IMR-90 (cell line): ENCODE measurements at regions not wholly inside any gene's neighbourhood (a gene's known extent, or its start where the extent isn't known, plus 50 kb on each side); places are given as distances from the start of the nearest gene placed in this dataset.

ENCODE experiments used
- ATAC-seq: fragments of 200-7000 bp; cut with Tn5 transposase; 2 replicates; pipeline ENCODE4 v1.9.1; 2020; ENCODE audit warnings: low read depth, mild to moderate bottlenecking, moderate library complexity
- BruUV-seq: library from RNA; stranded (reverse); fragments of 400-500 nt; replicated peaks from 2 replicates; lab custom pipeline; 2021; lab: Mats Ljungman, UMichigan
- CTCF ChIA-PET: fragments of 300-600 bp; formaldehyde crosslinking; extraction: SDS; loops from one replicate; lab custom pipeline; 2021; ENCODE audit warnings: antibody characterized with exemption; lab: Yijun Ruan, JAX
- POLR2A ChIA-PET: fragments of 300-600 bp; sonication (Branson Sonifier 250); formaldehyde crosslinking; loops from one replicate; lab custom pipeline; 2022; ENCODE audit warnings: antibody characterized with exemption; ENCODE audit not compliant: unreplicated experiment; lab: Charles Lee
- DNase-seq: peaks from one replicate; pipeline ENCODE4 v3.0.0; 2013
- H2AFZ ChIP-seq: replicated peaks from 2 replicates; pipeline ENCODE3; 2013; ENCODE audit warnings: low read length, mild to moderate bottlenecking; ENCODE audit not compliant: poor library complexity
- H2AK5ac ChIP-seq: 2 replicates; pipeline ENCODE4 v1.6.1; 2013; ENCODE audit warnings: low read depth, low read length, inconsistent platforms
- H2AK9ac ChIP-seq: replicated peaks from 2 replicates; pipeline ENCODE3; 2013; ENCODE audit warnings: mild to moderate bottlenecking, low read depth, low read length, moderate library complexity; ENCODE audit not compliant: poor library complexity
- H2BK120ac ChIP-seq: 2 replicates; pipeline ENCODE4 v1.6.1; 2013; ENCODE audit warnings: low read depth, low read length, inconsistent platforms
- H2BK15ac ChIP-seq: 3 replicates; pipeline ENCODE4 v1.6.1; 2013; ENCODE audit warnings: low read depth, low read length, inconsistent platforms
- H2BK20ac ChIP-seq: 2 replicates; pipeline ENCODE4 v1.6.1; 2013; ENCODE audit warnings: low read depth, mild to moderate bottlenecking, inconsistent platforms, low read length, moderate library complexity
- H2BK5ac ChIP-seq: 2 replicates; pipeline ENCODE4 v1.6.1; 2013; ENCODE audit warnings: mild to moderate bottlenecking, low read depth, low read length, inconsistent platforms; ENCODE audit not compliant: poor library complexity, severe bottlenecking
- H3K14ac ChIP-seq: replicated peaks from 2 replicates; pipeline ENCODE4 v1.6.1; 2013; ENCODE audit warnings: low read depth, low read length, inconsistent platforms
- H3K18ac ChIP-seq: 2 replicates; pipeline ENCODE4 v1.6.1; 2013; ENCODE audit warnings: low read depth, low read length, control low read depth
- H3K23ac ChIP-seq: 2 replicates; pipeline ENCODE4 v1.6.1; 2013; ENCODE audit warnings: low read depth, low read length, inconsistent platforms
- H3K27ac ChIP-seq: 2 replicates; pipeline ENCODE4 v1.5.1; 2013; ENCODE audit warnings: mild to moderate bottlenecking, control low read depth, low read length; ENCODE audit not compliant: insufficient read depth
- H3K27me3 ChIP-seq: 2 replicates; pipeline ENCODE4 v1.6.1; 2013; ENCODE audit warnings: low read length; ENCODE audit not compliant: control insufficient read depth, insufficient read depth
- H3K36me3 ChIP-seq: 2 replicates; pipeline ENCODE4 v1.6.1; 2013; ENCODE audit warnings: low read length, mixed read lengths; ENCODE audit not compliant: control insufficient read depth, insufficient read depth
- H3K4ac ChIP-seq: 2 replicates; pipeline ENCODE4 v1.6.1; 2013; ENCODE audit warnings: low read depth, low read length, inconsistent platforms
- H3K4me1 ChIP-seq: 2 replicates; pipeline ENCODE4 v1.6.1; 2013; ENCODE audit warnings: low read length, mixed read lengths; ENCODE audit not compliant: control insufficient read depth, insufficient read depth
- H3K4me2 ChIP-seq: 2 replicates; pipeline ENCODE4 v1.6.1; 2013; ENCODE audit warnings: low read depth, mild to moderate bottlenecking, control low read depth, low read length, moderate library complexity
- H3K4me3 ChIP-seq: 2 replicates; pipeline ENCODE4 v1.5.1; 2013; ENCODE audit warnings: low read depth, mild to moderate bottlenecking, control low read depth, low read length, moderate library complexity; ENCODE audit not compliant: insufficient read depth
- H3K56ac ChIP-seq: 2 replicates; pipeline ENCODE4 v1.6.1; 2013; ENCODE audit warnings: low read length, inconsistent platforms; ENCODE audit not compliant: insufficient read depth; ENCODE audit errors: extremely low read depth
- H3K79me1 ChIP-seq, 2 experiments: 2 replicates each; pipeline ENCODE4 v1.6.1; 2013; ENCODE audit warnings: low read length in 2 of 2, inconsistent platforms in 1 of 2, low read depth in 1 of 2
- H3K9ac ChIP-seq: 2 replicates; pipeline ENCODE4 v1.6.1; 2013; ENCODE audit warnings: low read depth, low read length, control low read depth
- H3K9me1 ChIP-seq: 2 replicates; pipeline ENCODE4 v1.6.1; 2013; ENCODE audit warnings: low read length, inconsistent platforms; ENCODE audit not compliant: insufficient read depth
- H3K9me3 ChIP-seq: 2 replicates; pipeline ENCODE4 v1.6.1; 2013; ENCODE audit warnings: low read length; ENCODE audit not compliant: control insufficient read depth, insufficient read depth
- H4K20me1 ChIP-seq: 2 replicates; pipeline ENCODE4 v1.6.1; 2013; ENCODE audit warnings: low read length, inconsistent platforms; ENCODE audit not compliant: insufficient read depth
- H4K5ac ChIP-seq: 2 replicates; pipeline ENCODE4 v1.6.1; 2013; ENCODE audit warnings: mild to moderate bottlenecking, low read depth, low read length, control low read depth
- H4K8ac ChIP-seq, 2 experiments: 2 replicates each; pipeline ENCODE4 v1.6.1; 2013; ENCODE audit warnings: low read depth in 2 of 2, low read length in 2 of 2, control low read depth in 1 of 2, inconsistent platforms in 1 of 2
- H4K91ac ChIP-seq: 2 replicates; pipeline ENCODE4 v1.6.1; 2013; ENCODE audit warnings: low read depth, low read length, inconsistent platforms; ENCODE audit not compliant: insufficient read depth
- BHLHE40 ChIP-seq: fragments of 150-350 bp; IDR thresholded peaks from 2 replicates; pipeline ENCODE4 v1.6.1; 2016; ENCODE audit warnings: mild to moderate bottlenecking, low read depth, low read length
- FOS ChIP-seq: fragments of 150-350 bp; IDR thresholded peaks from 2 replicates; pipeline ENCODE4 v1.6.1; 2016; ENCODE audit warnings: low read depth, low read length
- MAFK ChIP-seq: IDR thresholded peaks from 2 replicates; pipeline ENCODE4 v1.6.1; 2012; ENCODE audit warnings: low read depth, low read length, improper control_type of control experiment
- POLR2A ChIP-seq: IDR thresholded peaks from 2 replicates; pipeline ENCODE4 v1.6.1; 2012; ENCODE audit warnings: mild to moderate bottlenecking, low read depth, low read length
- RAD21 ChIP-seq: IDR thresholded peaks from 2 replicates; pipeline ENCODE4 v1.6.1; 2012; ENCODE audit warnings: low read length, improper control_type of control experiment
- RCOR1 ChIP-seq: IDR thresholded peaks from 2 replicates; pipeline ENCODE4 v1.6.1; 2012; ENCODE audit warnings: mild to moderate bottlenecking, low read length, improper control_type of control experiment; ENCODE audit not compliant: insufficient replicate concordance
- RFX5 ChIP-seq: IDR thresholded peaks from 2 replicates; pipeline ENCODE4 v1.8.0; 2012; ENCODE audit warnings: low read depth, mild to moderate bottlenecking, low read length, moderate library complexity
- SMC3 ChIP-seq: fragments of 150-350 bp; IDR thresholded peaks from 2 replicates; pipeline ENCODE4 v1.6.1; 2016; ENCODE audit warnings: low read depth, mild to moderate bottlenecking, antibody characterized with exemption, low read length, moderate library complexity
- WGBS, 2 experiments: methylation state at CpG; one replicate each; pipeline versions ENCODE4 v1.1.5 to v1.1.7; 2013; ENCODE audit warnings: missing lambda C conversion rate in 2 of 2; ENCODE audit not compliant: insufficient read length in 1 of 2; ENCODE audit errors: extremely low coverage in 2 of 2; 5-methylcytosine and 5-hydroxymethylcytosine counted together
- dilution Hi-C: fragments of 300-500 bp; cut with HindIII; formaldehyde crosslinking; loops from one replicate; pipeline ENCODE4 v1.14.3; 2018; ENCODE audit warnings: low sequenced_read_pairs; ENCODE audit not compliant: unreplicated experiment
- in situ Hi-C: fragments of 300-500 bp; cut with MboI; formaldehyde crosslinking; loops from 3 replicates; pipeline ENCODE4 v1.14.3; 2019; ENCODE audit warnings: low sequenced_read_pairs, inconsistent platforms, mixed read lengths
- intact Hi-C: fragments of 100-400 bp; cut with micrococcal nuclease; formaldehyde crosslinking; loops from 2 replicates; pipeline ENCODE4 v1.10.0; 2022
- TF ChIP-seq, protein P1 (sequence below): fragments of 150-350 bp; IDR thresholded peaks from 2 replicates; pipeline ENCODE4 v1.6.1; 2017; ENCODE audit warnings: mild to moderate bottlenecking, antibody characterized with exemption, low read length, low read depth

DNA sequence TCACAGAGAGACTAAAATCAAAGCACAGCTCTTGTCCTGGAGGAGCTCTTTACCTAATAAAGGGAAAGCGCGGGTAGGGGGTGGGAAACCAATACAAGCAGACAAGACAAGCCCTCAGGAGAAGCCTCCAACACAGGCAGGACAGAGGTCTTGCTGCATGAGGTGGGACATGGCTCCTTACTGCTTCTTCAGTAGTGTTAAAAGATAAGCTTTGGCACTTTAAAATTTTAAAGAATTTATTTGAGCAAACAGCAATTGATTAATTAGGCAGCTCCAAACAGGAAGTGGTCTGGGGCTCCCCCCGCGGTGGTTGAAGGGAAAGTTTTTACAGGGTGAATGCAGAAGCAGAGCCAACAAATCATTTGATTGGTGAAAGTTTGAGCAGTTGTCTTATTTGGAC lies 50.3 kb upstream of the MACC1 start:
- intact Hi-C loops (no loop called here), in situ Hi-C loops (no loop called here), dilution Hi-C loops (no loop called here)
- Histone ChIP-seq H3K9me3 (no peaks in the 10 kb centered on the region), H3K4me3 (no peak overlapping the region), H2BK20ac (no peak overlapping the region), H3K79me1 (no peaks in the 10 kb centered on the region), H2BK120ac (no peak overlapping the region), H4K5ac (no peak overlapping the region; the same call in 1 of the 2 replicates), H4K91ac (no peak overlapping the region), H3K9ac (no peak overlapping the region), H2AK9ac (no peak overlapping the region), H4K20me1 (no peaks in the 10 kb centered on the region), H3K27me3 (no peaks in the 10 kb centered on the region), H4K8ac (0 out of 4 replicates have a peak overlapping the region, but pooled peaks of 1 of the 2 experiments have one; percentile 4), H3K23ac (no peak overlapping the region), H3K36me3 (no peaks in the 10 kb centered on the region), H3K27ac (no peak overlapping the region), H3K18ac (no peak overlapping the region), H3K4me2 (no peak overlapping the region), H3K4me1 (peaks cover 4% of the 10 kb centered on the region), H2AFZ (no peak overlapping the region), H2AK5ac (0 out of 2 replicates have a peak overlapping the region, but pooled peaks have one; percentile 1), H3K14ac (no peak overlapping the region), H2BK5ac (no peak overlapping the region), H2BK15ac (0 out of 3 replicates have a peak overlapping the region, but pooled peaks have one; percentile 1), H3K56ac (no peak overlapping the region), H3K4ac (no peak overlapping the region), H3K9me1 (peaks cover under 1% of the 10 kb centered on the region; the same call in 1 of the 2 replicates)
- ChIA-PET CTCF (no interaction called here), POLR2A (no interaction called here)
- 20% methylated on average over 2 of the region's 4 CpGs; no CpG with 5 or more reads in 1 of the 2 experiments for WGBS, 2 experiments
- no peak for ATAC-seq
- BruUV-seq: no TSS peak
- no peak for DNase-seq
- no peak for TF ChIP-seq BHLHE40
- TF ChIP-seq MAFK: no peak
- TF ChIP-seq SMC3: no peak
- no peak for TF ChIP-seq POLR2A
- no peak for TF ChIP-seq RAD21
- TF ChIP-seq RFX5: no peak
- no peak for TF ChIP-seq FOS
- no peak for TF ChIP-seq RCOR1
- TF ChIP-seq, protein P1, sequence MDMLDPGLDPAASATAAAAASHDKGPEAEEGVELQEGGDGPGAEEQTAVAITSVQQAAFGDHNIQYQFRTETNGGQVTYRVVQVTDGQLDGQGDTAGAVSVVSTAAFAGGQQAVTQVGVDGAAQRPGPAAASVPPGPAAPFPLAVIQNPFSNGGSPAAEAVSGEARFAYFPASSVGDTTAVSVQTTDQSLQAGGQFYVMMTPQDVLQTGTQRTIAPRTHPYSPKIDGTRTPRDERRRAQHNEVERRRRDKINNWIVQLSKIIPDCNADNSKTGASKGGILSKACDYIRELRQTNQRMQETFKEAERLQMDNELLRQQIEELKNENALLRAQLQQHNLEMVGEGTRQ: no peak
